Spleen (tissue), 7 donors: ENCODE measurements at regions not wholly inside any gene's neighbourhood (a gene's known extent, or its start where the extent isn't known, plus 50 kb on each side); places are given as distances from the start of the nearest gene placed in this dataset.

ENCODE experiments used
- POLR2A ChIP-seq, 3 donors: fragments of 450-650 bp; IDR thresholded peaks; one replicate each; pipeline ENCODE4 v1.5.1; 2017; ENCODE audit warnings: antibody characterized with exemption in 3 of 3, mild to moderate bottlenecking in 1 of 3
- POLR2AphosphoS5 ChIP-seq, 3 donors: sonication (generic); formaldehyde crosslinking; IDR thresholded peaks; one replicate each; pipeline ENCODE4 v1.5.1; 2017; ENCODE audit warnings: antibody characterized with exemption in 3 of 3
- TF ChIP-seq, protein P1 (sequence below), 11 experiments: fragments of 200-600 bp in 7 of 11; fragments of 450-650 bp in 4 of 11; sonication (generic) in 4 of 11; IDR thresholded peaks in 8 of 11; conservative IDR thresholded peaks in 3 of 11; 1 replicate in 7 of 11; 2 replicates in 4 of 11; pipeline versions ENCODE4 v1.4.0 to v1.8.0; 2016 to 2021; ENCODE audit warnings: antibody characterized with exemption in 11 of 11, inconsistent platforms in 4 of 11, mild to moderate bottlenecking in 1 of 11
- donor health status: DM: no; HTN: no; CAD: no; lungs with moderate emphysema.
- donor health status: DM: no; HTN: no; CAD: no.
- donor health status: DM: no; HTN: no; CAD: no.

DNA sequence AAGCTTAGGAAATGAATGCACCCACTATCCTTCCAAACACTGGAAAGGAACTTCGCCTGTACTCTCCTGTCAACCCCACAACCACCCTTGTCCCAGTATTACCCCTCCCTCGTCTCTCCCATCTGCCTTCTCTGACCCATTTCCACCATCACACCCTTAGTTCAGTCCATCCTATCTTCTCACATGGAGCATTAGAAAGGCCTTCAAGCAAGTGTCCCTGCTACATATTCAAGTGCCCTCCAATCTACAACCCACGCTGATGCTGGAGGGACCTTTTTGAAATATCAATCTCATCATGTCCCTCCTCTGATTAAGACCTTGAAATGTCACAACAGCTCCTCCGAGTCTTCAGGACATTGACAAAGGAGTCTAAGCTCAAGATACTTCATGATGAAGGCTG, 133.8 kb upstream of the CCL2 start:
- no peak for TF ChIP-seq POLR2AphosphoS5 (IDR thresholded peaks at IDR 0.05)
- TF ChIP-seq, protein P1, sequence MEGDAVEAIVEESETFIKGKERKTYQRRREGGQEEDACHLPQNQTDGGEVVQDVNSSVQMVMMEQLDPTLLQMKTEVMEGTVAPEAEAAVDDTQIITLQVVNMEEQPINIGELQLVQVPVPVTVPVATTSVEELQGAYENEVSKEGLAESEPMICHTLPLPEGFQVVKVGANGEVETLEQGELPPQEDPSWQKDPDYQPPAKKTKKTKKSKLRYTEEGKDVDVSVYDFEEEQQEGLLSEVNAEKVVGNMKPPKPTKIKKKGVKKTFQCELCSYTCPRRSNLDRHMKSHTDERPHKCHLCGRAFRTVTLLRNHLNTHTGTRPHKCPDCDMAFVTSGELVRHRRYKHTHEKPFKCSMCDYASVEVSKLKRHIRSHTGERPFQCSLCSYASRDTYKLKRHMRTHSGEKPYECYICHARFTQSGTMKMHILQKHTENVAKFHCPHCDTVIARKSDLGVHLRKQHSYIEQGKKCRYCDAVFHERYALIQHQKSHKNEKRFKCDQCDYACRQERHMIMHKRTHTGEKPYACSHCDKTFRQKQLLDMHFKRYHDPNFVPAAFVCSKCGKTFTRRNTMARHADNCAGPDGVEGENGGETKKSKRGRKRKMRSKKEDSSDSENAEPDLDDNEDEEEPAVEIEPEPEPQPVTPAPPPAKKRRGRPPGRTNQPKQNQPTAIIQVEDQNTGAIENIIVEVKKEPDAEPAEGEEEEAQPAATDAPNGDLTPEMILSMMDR (IDR thresholded peaks at IDR 0.05 in 8 of 11, conservative IDR thresholded peaks at IDR 0.05 in 3 of 11): no peak
- TF ChIP-seq POLR2A (IDR thresholded peaks at IDR 0.05): no peak
